ENCODE measurements at regions not wholly inside any gene's neighbourhood (a gene's known extent, or its start where the extent isn't known, plus 50 kb on each side); places are given as distances from the start of the nearest gene placed in this dataset.

DNA sequence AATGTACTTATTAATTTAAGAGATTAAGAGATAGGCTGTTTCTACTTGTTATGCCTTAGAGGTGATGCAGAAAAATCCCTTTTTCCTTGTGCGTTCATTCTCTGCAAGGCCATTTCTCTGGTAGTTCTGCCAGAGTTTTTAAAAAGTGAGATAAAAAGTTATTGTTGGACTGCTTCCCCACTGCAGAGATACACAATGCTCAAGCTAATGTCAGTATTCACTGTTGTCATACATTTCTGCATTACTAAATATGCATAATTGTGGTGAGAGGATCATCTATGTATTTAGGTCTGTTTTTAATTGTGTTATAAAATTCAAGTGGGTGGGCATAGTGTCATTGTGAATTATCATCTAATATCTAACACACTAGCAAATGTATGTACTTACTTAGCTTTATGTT is 600.4 kb downstream of the HTR1B start:
- POLR2A ChIA-PET = no interaction called here
- no peaks in the 10 kb centered on the region for H3K36me3 ChIP-seq (ENCODE audit: control insufficient read depth in 1 of 2, insufficient read depth in 2 of 2, low read length in 2 of 2)
- intact Hi-C loops (cut with micrococcal nuclease) = loop anchor here (5.0 to 10.0 kb wide), 2 partner anchors 156 to 928 kb away; no protein-coding TSS in a partner anchor
- no peak overlapping the region for H3K4me2 ChIP-seq (ENCODE audit: low read length)
- H3K9me3 ChIP-seq (ENCODE audit: control insufficient read depth in 1 of 2, insufficient read depth in 1 of 2, low read depth in 1 of 2, low read length in 2 of 2) = no peaks in the 10 kb centered on the region
- H3K4me3 ChIP-seq (replicated peaks in 1 of 2; ENCODE audit: low read depth in 1 of 2, low read length in 2 of 2) = no peak overlapping the region
- H3K27ac ChIP-seq (ENCODE audit: low read depth, low read length) = no peak overlapping the region
- no peak for TF ChIP-seq ELF1 (IDR thresholded peaks at IDR 0.05; ENCODE audit: borderline replicate concordance, low read depth)
- TF ChIP-seq, protein P1, sequence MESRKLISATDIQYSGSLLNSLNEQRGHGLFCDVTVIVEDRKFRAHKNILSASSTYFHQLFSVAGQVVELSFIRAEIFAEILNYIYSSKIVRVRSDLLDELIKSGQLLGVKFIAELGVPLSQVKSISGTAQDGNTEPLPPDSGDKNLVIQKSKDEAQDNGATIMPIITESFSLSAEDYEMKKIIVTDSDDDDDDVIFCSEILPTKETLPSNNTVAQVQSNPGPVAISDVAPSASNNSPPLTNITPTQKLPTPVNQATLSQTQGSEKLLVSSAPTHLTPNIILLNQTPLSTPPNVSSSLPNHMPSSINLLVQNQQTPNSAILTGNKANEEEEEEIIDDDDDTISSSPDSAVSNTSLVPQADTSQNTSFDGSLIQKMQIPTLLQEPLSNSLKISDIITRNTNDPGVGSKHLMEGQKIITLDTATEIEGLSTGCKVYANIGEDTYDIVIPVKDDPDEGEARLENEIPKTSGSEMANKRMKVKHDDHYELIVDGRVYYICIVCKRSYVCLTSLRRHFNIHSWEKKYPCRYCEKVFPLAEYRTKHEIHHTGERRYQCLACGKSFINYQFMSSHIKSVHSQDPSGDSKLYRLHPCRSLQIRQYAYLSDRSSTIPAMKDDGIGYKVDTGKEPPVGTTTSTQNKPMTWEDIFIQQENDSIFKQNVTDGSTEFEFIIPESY (IDR thresholded peaks at IDR 0.05; ENCODE audit: extremely low read depth, insufficient replicate concordance, low read length) = no peak
- no peak for TF ChIP-seq YY1 (IDR thresholded peaks at IDR 0.05; ENCODE audit: extremely low read depth, insufficient replicate concordance, low read depth, low read length)
- no peak for TF ChIP-seq FOSL1 (IDR thresholded peaks at IDR 0.05; ENCODE audit: low read depth)
- TF ChIP-seq ZNF274 (IDR thresholded peaks at IDR 0.05; ENCODE audit: low read depth, low read length) = no peak
- no peak for TF ChIP-seq TCF7L2 (IDR thresholded peaks at IDR 0.05; ENCODE audit: borderline replicate concordance, extremely low read depth, insufficient read depth, insufficient read length)
- no peak for TF ChIP-seq SP1 (IDR thresholded peaks at IDR 0.05; ENCODE audit: low read depth)
- TF ChIP-seq, protein P2, sequence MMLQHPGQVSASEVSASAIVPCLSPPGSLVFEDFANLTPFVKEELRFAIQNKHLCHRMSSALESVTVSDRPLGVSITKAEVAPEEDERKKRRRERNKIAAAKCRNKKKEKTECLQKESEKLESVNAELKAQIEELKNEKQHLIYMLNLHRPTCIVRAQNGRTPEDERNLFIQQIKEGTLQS (IDR thresholded peaks at IDR 0.05) = no peak
- TF ChIP-seq SIN3A (IDR thresholded peaks at IDR 0.05; ENCODE audit: low read depth) = no peak
- TF ChIP-seq, protein P3, sequence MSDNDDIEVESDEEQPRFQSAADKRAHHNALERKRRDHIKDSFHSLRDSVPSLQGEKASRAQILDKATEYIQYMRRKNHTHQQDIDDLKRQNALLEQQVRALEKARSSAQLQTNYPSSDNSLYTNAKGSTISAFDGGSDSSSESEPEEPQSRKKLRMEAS (IDR thresholded peaks at IDR 0.05) = no peak
- no peak for TF ChIP-seq POLR2A (IDR thresholded peaks at IDR 0.05; ENCODE audit: borderline replicate concordance, extremely low read depth, insufficient read depth, insufficient read length)
- CTCF ChIA-PET = no interaction called here
- RAD21 ChIA-PET (ENCODE audit: low non-redundant PET in 1 of 2, low total read pairs in 2 of 2, uncharacterized antibody in 2 of 2, unreplicated experiment in 2 of 2) = no interaction called here
- no peak for DNase-seq (ENCODE audit: low read depth, low spot score)
- ATAC-seq = no peak
- BruUV-seq (replicated peaks) = no TSS peak
- H3K9me2 ChIP-seq (ENCODE audit: insufficient read depth) = no peaks in the 10 kb centered on the region
- H3K27me3 ChIP-seq (ENCODE audit: insufficient read depth, low read length) = no peaks in the 10 kb centered on the region
- no peak overlapping the region for H3K9ac ChIP-seq (ENCODE audit: low read length)
- H3K4me1 ChIP-seq (ENCODE audit: control insufficient read depth in 1 of 2, insufficient read depth in 2 of 2, low read length in 2 of 2) = no peaks in the 10 kb centered on the region
- no peaks in the 10 kb centered on the region for H3K79me2 ChIP-seq (ENCODE audit: insufficient read depth, low read length)
- H2AFZ ChIP-seq (ENCODE audit: low read depth, low read length, poor library complexity, severe bottlenecking) = no peak overlapping the region
- no peaks in the 10 kb centered on the region for H4K20me1 ChIP-seq (ENCODE audit: insufficient read depth)
